NCI-H345 (cell line): ENCODE measurements at regions not wholly inside any gene's neighbourhood (a gene's known extent, or its start where the extent isn't known, plus 50 kb on each side); places are given as distances from the start of the nearest gene placed in this dataset.
A peak's percentile ranks its signal among the peaks of the same experiment; 100 is the strongest.
"Not testable (repeated sequence)": the region's sequence is repeated elsewhere in the genome, so short reads cannot be mapped to it uniquely, and the experiment has no call there.

ENCODE experiments used
- DNase-seq: peaks from one replicate; lab custom pipeline; 2025; lab: John Stamatoyannopoulos, UW

DNA sequence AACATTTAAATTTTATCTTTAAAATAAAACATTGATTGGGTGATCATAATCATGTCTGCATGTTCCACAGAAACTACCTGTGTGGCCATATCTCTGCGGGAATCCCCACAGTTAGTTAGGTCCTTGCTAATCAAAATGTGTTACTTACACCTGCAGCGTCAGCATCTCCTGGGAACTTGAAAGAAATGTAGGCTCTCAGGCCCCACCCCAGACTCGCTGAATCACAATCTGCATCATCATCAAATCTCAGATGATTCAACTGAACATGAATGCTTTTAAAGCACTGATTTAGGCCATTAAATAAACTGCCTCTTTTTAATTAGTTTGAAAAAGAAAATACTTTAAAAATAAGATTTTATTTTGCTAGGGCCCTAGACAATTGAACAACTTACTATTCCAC is 577.8 kb downstream of the PYDC2 start:
- no peak for DNase-seq

DNA sequence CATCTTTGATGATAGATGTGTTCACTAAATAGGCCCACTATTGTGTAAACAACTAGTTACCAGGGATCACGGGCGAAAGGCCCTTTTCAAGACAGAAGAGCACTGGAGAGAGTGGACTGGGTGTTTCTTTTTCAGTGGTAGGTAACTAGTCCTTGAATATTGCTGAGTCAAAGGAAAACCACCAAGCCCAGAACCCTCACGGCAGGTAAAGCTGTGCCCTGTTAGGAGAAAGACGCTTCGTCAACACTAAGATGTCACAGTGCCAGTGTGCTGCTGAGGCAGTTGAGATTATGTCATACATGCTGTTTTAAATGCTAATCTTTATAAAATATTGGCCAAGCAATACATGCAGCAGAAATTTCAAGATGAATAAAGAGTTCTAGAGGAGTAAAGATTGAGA is 578.6 kb downstream of the PYDC2 start:
- DNase-seq: no peak

DNA sequence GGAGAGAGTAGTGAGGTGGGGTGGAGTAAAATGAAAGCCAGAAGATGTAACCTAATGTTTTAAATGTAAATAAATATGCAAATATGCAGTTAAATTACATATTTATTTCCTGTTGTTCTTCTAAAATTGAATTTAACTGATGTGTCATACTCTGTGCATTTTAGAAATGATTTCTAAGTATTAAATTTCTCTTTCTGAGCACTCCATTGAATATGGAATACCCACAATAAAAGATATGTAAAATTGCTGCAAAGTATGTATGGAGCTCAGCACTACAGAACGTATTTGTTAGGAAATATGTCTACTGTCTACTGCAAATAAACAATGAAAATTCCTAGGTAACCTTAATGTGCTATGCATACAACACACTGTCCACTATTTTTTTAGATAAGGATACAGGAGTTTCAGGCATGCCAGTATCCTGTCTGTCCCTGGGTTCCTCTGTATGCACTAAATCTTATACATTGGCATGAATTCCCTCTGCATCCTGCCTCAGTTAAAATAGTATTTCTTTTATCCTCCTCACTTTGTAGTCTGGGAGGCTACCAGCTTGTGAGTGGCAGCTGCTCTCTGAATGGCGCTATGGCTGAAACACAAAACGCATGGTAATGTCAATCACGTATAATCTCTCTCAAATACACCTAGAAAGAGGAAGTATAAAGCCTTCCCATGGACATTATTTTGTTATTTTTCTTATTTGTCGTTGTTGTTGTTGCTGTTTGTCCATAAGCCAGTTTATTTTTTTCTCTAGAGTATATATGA is 579.5 kb downstream of the PYDC2 start:
- no peak for DNase-seq

DNA sequence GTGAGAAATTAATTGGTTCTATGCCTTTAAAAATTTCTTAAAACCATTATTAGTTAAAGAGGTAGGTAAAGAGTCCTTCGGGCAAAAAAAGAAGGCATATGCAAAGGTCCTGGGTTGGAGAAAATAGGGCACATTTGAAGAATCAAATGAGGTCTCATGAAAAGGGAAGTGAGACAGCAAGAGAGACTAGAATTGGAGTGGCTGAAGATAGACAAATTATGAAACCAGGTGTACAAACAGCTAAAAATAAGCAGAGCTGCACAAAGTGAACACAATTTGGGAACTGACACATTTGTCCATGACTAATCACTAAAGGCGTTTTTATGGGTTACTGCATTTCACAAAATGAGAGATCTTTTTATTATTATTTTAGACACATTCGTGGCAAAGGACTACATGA is 581.2 kb downstream of the PYDC2 start:
- DNase-seq: no peak

DNA sequence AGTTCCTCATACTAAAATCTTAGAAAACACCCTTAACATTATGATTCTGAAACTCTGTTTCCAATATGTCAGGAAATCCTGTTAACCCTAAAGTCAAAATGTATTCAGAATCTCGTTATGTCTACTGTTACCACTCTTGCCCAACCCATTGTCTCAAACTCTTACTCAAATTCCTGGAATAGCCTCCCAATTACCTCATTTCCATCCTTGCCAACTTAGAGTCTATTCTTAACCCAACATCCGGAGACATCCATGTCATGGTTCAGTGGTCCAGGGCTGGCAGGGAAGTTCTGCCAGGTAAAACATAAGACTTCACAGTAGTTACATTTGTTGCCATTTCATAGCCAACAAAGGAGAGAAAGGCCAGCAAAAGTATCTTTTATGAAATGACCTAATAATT is 593.9 kb downstream of the PYDC2 start:
- DNase-seq: no peak

DNA sequence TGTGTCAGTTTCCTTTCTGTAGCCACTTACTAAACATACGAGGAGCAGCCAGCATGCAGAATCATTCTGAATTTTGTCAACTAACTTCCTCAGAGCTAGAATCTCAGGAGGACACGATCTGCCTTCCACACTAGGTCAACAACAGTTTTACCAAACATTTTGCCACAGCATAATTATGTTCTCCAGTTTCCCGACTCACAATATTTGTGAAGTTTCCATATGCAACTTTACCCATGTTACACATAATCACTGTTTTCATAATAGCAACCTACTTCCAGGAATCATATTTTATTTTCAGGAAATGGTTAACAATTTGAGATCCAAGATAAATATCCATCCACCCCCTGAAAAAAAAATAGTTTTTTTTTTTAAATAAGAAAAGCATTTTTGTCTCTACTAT is 595.0 kb downstream of the PYDC2 start:
- no peak for DNase-seq

DNA sequence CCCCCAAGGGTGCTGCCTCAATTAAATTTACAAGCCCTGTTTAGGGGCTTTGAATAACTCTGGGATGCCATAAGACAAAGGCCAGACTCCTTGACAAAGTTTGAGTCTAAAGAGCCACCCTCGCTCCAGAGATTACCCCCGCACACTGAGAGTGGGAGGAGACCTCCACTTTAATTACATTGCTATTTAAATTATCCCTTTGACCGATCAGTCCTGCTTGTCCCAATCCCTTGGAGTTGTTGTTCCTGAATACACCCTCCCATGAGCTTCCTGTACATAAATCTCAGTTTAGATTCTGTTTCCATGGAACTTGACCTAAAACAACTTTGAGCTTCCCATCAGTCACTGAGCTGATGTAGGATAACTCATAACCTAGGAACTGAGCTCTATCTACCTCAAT is 596.3 kb downstream of the PYDC2 start:
- no peak for DNase-seq

DNA sequence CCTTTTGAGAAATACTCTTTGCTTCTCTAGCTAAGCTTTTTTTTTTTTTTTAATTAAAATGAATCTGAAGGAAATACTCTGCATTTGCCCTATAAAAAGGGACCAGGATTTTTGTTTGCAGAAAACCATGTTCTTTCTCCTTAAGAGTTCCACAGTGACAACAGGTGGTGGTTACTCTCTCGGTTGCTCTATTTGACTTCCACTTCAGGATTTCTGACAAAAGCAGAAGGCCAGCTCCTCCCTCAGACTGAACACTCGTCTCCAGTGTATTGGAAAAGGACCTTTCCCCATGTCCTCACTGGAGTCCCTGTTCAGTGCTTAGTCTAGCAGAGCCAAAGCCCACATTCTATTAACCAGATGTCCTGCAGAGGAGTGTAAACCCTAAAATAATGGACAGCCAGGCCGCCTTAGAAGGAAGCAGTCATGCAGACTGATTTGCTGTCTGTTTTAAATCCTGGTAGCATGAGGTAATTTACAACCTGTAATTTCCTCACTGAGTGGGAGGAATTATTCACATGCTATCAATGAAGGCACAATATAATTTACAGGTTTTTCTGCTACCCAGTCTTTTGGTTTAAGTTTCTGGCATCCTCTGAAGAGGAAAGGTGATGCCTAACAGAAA is 599.3 kb downstream of the PYDC2 start:
- peak; percentile 95 for DNase-seq

DNA sequence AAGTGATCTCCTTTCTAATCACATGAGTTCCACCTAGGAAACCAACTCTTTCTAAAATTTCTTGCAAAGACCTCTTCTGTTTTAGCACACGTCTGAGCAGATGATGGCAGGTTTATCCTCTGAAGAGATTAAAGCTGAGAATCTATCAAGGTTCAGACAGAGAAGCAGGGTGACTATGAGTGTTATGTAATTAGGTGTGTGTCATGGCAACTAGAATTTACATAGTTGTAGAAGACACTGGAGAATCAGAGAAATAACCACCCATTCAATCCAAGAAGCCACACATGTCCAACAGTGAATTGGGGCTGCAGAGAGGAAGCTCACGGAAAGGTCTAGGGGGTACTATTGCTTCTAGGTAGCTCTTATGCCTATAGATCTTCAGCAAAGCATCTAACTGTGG is 600.5 kb downstream of the PYDC2 start:
- DNase-seq: no peak

DNA sequence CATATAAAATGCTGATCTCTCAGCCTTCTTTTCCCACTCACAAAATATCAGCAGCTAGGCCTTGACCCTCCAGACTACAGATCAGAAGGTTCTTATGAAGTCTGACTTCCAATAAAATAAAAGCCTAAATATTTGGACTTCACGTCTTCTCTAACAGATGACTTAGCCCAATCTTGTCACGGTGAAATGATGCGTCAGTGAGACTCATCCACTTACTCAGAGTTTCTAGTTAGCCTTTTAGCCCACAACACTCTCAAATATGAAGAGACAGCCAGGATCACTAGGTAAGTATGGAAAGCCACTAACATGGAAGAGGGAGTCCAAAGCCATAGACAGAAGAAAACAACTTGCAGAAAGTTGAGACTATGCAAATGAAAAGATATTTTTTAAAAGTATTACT is 601.2 kb downstream of the PYDC2 start:
- DNase-seq: no peak

DNA sequence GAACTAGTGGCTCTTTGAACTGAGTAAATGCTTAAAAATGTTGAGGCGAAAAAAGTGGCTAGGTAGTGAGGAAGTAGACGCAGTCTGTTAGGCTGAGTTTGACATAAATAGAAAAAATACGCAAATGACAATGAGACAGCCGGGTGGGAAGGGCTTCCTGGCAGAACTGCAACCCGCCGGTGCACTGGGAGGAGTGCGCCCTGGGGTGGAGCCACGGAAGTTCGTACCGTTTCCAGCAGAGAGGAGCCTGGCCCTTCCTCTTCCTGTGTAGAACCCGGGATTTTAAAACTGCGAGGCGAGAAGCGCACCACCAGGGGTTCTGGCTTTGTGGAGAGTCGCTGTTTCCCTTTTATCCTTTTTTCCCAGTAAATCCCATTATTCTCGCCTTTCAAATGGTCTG is 602.6 kb downstream of the PYDC2 start:
- no peak for DNase-seq

DNA sequence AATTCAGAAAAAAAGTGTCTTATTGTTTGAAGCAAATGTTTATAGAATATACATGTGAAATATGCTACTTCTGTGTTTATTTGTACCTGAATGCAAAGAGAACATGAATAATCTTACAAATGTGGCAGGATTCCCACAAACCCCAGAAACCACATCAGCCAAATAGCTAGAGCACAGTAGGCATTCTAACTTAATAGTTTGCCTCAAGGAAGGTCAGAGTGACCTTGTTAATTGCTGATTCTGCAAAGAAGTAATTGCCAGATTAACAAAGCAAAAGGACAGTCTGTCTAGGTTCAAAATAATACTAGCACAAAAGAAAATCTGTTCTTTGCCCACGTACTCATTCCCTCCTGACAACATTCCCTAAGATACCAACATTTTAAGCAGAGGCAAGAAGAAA is 604.0 kb downstream of the PYDC2 start:
- no peak for DNase-seq

DNA sequence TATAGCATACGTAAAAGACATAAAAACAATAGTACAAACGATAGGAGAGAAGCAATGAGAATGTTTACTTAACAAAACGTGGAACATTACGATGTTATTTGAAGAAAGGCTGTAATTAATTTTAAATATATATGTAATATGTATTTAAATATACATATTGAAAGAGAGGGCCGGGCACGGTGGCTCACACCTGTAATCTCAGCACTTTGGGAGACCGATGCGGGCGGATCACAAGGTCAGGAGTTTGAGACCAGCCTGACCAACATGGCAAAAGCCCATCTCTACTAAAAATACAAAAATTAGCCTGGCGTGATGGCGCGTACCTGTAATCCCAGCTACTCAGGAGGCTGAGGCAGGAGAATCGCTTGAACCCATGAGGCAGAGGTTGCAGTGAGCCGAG is 605.3 kb downstream of the PYDC2 start:
- not testable (repeated sequence) for DNase-seq

DNA sequence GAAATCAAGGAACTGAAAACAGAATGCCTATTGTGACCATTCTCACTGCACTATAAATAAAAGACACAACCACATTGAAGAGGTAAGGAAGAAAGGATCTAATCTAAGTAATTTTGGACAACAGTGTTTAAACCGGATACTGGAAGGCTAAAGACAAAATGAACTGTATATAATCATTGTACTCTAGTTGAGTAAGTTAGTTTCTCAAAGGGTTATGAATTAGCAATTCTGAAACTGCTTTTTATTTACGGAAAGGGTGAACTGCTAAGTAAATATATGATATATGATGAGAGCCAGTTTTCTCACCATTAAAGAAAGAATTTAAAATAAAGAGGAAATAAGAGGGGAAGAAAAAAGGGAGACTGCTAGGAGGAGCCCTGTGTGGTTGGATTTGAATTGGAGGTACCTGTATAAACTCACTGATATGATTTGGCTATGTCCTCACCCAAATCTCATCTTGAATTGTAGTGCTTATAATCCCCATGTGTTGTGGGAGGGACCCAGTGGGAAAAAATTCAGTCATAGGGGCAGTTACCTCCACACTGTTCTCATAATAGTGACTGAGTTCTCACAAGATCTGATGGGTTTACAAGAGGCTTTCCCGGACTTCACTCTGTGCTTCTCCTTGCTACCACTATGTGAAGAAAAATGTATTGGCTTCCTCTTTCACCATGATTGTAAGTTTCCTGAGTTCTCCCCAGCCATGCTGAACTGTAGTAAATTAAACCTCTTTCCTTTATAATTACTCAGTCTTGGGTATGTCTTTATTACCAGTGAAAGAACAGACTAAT is 607.7 kb downstream of the PYDC2 start:
- DNase-seq: no peak

DNA sequence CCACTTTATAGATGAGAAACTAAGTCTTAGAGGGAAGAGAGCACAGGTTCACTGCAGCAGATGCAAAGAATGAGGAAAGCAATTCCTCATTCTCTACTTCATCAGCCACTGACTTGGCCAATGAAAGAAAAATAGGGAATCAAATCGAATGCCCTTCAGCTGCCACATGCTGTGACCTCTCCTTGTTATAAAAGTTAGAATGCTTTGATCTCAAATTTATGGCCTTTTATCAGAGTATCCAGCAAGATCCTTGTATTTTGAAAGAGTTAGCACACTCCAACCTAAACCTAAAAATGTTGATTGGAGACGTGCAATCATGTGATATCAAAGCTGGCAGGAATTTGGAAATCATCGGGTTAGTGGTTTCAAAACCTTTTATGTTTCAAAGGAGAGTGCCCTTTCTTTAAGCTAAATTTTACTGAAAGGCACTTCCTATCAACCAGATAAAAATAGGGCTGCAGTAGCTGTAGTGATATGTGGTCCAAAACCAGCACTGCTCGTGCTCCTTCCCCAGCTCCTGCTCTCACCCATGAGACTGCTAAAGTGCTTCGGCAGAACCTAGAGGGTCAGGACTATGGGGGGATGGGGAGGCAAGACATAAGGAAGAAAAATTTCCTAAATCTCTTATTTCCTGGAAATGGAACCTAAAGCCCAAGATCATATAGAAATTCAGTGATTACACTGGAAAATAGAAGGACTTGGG is 617.0 kb downstream of the PYDC2 start:
- DNase-seq: no peak

DNA sequence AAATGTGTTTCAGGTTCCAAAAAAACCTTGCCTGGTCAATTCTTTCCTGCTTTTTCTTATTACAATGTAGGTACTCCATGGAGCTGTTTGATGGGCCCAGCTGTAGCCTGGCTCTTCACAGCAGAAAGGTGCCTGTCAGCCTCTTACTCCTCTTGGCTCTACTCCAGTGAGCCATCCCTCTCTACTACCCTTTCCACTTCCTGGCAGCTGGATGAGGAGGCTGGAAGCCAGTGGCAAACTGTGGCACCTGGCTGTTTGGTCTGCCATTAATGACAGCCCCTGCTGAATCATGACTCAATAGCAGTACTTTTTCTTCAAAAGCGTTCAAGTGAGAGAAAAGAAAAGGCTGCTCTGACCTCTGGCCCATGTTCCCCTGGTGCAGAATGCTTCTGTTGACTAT is 618.1 kb downstream of the PYDC2 start:
- DNase-seq: peak; percentile 97

DNA sequence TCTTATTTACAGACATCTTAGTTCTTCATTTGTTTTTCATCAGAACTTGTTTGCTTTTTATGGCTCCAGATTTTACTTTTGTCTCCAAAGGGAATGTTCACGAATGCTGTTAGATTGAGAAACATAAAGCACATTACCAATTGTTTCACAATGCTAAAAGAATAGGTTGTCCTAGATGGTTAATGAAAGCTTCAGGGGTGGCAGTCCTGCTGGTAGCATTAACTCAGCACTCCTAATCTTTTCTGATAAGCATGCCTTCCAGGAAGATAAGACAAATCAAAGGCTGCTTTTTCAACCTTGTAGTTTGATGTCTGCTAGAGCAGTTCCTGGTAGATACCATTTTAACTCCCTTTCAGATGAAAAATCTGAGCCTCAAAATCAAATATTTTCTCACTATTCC is 619.4 kb downstream of the PYDC2 start:
- DNase-seq: peak; percentile 24

DNA sequence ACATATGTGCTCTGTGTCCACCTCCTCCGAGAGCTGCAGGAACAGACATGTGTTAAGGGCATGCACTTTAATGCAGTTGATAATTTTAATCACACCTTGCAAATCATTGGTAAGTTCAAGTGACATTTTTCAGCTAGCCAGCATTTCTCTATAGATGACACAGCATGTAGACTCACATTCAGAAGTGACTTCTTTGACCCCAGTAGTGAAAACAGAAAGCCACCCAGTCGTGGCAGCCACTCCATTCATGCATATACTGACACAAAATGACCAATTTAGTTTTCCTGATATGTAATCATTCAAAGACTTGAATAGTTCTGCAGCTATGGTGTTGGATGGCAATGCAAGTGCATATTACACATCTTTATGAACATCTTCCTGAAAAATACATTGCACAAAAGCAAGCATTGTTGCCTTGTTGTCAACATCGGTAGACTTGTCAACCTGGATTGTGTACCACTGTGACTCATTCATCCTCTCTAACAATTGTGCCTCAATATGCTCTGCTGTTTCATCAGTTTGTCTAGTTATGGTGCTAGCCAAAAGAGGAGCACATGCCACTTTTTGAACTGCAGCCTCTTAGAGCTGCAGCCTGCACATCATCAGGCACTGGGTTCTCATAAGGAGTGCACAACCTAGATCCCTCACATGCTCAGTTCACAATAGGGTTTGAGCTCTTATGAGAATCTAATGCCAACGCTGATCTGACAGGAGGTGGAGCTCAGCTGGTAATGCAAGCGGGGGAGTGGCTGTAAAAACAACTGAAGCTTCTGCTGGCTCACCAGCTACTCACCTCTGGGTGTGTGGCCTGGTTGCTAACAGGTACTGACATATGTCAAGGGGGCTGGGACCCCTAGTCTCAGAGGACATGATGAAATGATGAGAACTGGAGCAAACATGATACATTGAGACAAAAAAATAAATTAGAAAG is 622.0 kb downstream of the PYDC2 start:
- peak; percentile 36 for DNase-seq
